ENCODE measurements at regions not wholly inside any gene's neighbourhood (a gene's known extent, or its start where the extent isn't known, plus 50 kb on each side); places are given as distances from the start of the nearest gene placed in this dataset.

DNA sequence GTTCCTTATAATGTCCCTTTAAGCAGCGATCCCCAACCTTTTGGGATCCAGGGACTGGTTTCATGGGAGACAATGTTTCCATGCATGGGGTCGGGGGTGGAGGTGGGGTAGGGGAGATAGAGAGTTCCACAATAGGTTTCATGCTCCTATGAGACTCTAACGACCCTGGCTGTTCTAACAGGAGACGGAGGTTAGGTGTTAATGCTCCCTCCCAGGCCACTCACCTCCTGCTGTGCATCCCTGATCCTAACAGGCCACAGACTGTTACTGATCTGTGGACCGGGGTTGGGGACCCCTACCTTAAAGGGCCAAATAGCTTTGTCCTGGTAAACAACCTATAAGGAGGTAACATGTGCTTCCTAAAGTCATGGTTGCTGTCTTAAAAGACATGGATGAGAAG lies 602.5 kb upstream of the RGMB start:
- H3K4me1 ChIP-seq (ENCODE audit: control insufficient read depth in 5 of 5, insufficient read depth in 5 of 5, low read length in 5 of 5), result no peaks in the 10 kb centered on the region
- no peaks in the 10 kb centered on the region for H3K27me3 ChIP-seq (ENCODE audit: control insufficient read depth in 3 of 3, insufficient read depth in 3 of 3, low read length in 2 of 3)
- H3K36me3 ChIP-seq (ENCODE audit: control insufficient read depth in 4 of 4, insufficient read depth in 4 of 4, low read length in 4 of 4), result no peaks in the 10 kb centered on the region
- WGBS, 2 donors, result 57 to 65% methylated on average over 5 of the region's 5 CpGs
- H3K27ac ChIP-seq (ENCODE audit: low read depth in 1 of 2, low read length in 1 of 2), result no peak overlapping the region
- no peak overlapping the region for H3K9ac ChIP-seq (ENCODE audit: insufficient read depth in 1 of 2, low read length in 2 of 2)
- TF ChIP-seq, protein P1, sequence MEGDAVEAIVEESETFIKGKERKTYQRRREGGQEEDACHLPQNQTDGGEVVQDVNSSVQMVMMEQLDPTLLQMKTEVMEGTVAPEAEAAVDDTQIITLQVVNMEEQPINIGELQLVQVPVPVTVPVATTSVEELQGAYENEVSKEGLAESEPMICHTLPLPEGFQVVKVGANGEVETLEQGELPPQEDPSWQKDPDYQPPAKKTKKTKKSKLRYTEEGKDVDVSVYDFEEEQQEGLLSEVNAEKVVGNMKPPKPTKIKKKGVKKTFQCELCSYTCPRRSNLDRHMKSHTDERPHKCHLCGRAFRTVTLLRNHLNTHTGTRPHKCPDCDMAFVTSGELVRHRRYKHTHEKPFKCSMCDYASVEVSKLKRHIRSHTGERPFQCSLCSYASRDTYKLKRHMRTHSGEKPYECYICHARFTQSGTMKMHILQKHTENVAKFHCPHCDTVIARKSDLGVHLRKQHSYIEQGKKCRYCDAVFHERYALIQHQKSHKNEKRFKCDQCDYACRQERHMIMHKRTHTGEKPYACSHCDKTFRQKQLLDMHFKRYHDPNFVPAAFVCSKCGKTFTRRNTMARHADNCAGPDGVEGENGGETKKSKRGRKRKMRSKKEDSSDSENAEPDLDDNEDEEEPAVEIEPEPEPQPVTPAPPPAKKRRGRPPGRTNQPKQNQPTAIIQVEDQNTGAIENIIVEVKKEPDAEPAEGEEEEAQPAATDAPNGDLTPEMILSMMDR (IDR thresholded peaks at IDR 0.05; ENCODE audit: control extremely low read depth, extremely low read depth), result no peak
- ATAC-seq (ENCODE audit: insufficient read depth, low FRiP score) (no peak), DNase-seq (no peak)
- no peaks in the 10 kb centered on the region for H3K9me3 ChIP-seq (ENCODE audit: control insufficient read depth in 4 of 4, insufficient read depth in 3 of 4, low read length in 3 of 4)
- H3K4me3 ChIP-seq, result no peak overlapping the region

DNA sequence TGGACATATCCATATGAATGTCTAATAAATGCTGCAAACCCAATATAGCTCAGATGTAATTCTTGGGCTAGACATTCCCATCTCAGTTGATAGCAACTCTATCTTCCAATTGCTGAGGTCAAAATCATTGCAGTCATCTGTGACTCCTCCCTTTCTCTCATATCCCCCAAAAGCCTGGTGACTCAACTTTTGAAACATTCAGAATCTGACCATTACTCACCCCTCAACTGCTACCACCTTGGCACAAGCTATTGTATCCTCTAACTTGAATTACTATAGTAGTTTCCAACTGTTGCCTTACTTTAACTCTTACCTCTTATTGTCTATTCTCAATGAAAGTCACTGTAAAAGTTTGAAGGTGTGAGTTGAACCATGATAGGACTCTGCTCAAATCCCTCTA lies 600.1 kb upstream of the RGMB start:
- Histone ChIP-seq H3K36me3 (ENCODE audit: control insufficient read depth in 4 of 4, insufficient read depth in 4 of 4, low read length in 4 of 4) (no peaks in the 10 kb centered on the region), H3K9ac (ENCODE audit: insufficient read depth in 1 of 2, low read length in 2 of 2) (no peak overlapping the region), H3K4me3 (no peak overlapping the region), H3K27me3 (ENCODE audit: control insufficient read depth in 3 of 3, insufficient read depth in 3 of 3, low read length in 2 of 3) (no peaks in the 10 kb centered on the region), H3K9me3 (ENCODE audit: control insufficient read depth in 4 of 4, insufficient read depth in 3 of 4, low read length in 3 of 4) (no peaks in the 10 kb centered on the region), H3K4me1 (ENCODE audit: control insufficient read depth in 5 of 5, insufficient read depth in 5 of 5, low read length in 5 of 5) (no peaks in the 10 kb centered on the region), H3K27ac (ENCODE audit: low read depth in 1 of 2, low read length in 1 of 2) (no peak overlapping the region)
- DNase-seq (no peak), ATAC-seq (ENCODE audit: insufficient read depth, low FRiP score) (no peak)
- TF ChIP-seq, protein P1 (IDR thresholded peaks at IDR 0.05; ENCODE audit: control extremely low read depth, extremely low read depth), result no peak

DNA sequence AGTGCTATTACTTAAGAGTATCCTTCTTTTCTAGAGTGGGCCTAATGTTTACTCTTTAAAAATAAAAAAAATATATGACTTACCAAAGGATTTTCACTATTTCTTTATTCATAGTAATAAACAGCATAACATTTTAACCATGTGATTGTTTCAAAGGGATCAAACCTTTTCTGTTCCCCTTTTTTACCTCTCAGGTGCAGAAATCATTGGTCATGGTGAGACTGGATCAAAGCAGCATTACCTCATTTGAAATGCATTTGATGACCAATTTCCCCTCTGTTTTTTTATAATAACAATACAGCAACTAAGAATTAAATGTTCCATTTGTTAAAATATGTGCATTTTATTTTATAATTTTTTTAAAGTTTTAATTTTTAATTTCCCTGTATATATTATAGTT lies 598.0 kb upstream of the RGMB start:
- ATAC-seq (ENCODE audit: insufficient read depth, low FRiP score), result no peak
- Histone ChIP-seq H3K27ac (ENCODE audit: low read depth in 1 of 2, low read length in 1 of 2) (no peak overlapping the region), H3K27me3 (ENCODE audit: control insufficient read depth in 3 of 3, insufficient read depth in 3 of 3, low read length in 2 of 3) (no peaks in the 10 kb centered on the region), H3K4me1 (ENCODE audit: control insufficient read depth in 5 of 5, insufficient read depth in 5 of 5, low read length in 5 of 5) (no peaks in the 10 kb centered on the region), H3K36me3 (ENCODE audit: control insufficient read depth in 4 of 4, insufficient read depth in 4 of 4, low read length in 4 of 4) (no peaks in the 10 kb centered on the region), H3K9ac (ENCODE audit: insufficient read depth in 1 of 2, low read length in 2 of 2) (no peak overlapping the region), H3K9me3 (ENCODE audit: control insufficient read depth in 4 of 4, insufficient read depth in 3 of 4, low read length in 3 of 4) (no peaks in the 10 kb centered on the region), H3K4me3 (no peak overlapping the region)
- TF ChIP-seq, protein P1 (IDR thresholded peaks at IDR 0.05; ENCODE audit: control extremely low read depth, extremely low read depth), result no peak
- no peak for DNase-seq

Measured in lung (tissue), 11 donors.